Limb (tissue), 2 donors: ENCODE measurements at regions not wholly inside any gene's neighbourhood (a gene's known extent, or its start where the extent isn't known, plus 50 kb on each side); places are given as distances from the start of the nearest gene placed in this dataset.

ENCODE experiments used
- DNase-seq, 2 donors: peaks; one replicate each; pipeline ENCODE4 v3.0.0-alpha.2; 2016; ENCODE audit errors: extremely low spot score in 2 of 2

DNA sequence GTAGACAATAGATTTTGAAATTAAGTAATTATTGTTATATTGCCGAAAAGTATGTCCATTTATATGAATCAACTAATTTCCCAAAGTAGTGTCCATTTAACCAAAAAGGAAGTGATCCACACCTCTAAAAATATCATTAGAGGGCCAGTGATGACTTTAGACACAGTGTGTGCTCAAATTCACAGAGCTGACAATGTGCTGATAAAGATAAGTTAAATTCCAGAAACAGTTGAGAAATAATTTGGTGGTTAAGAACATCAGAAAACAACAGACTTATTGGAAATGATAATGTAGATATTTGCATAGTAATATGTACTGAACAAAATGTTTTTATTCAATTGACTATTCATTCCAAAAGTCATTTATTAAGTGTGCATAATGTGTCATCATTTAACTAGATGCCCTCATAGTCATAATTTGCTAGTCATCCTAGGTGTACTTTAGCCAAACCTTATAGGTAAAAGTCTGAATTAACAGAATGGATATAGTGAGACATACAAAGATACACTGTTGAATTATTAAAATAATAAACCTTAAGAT lies 230.2 kb upstream of the ADAMTS9 start:
- DNase-seq = no peak

DNA sequence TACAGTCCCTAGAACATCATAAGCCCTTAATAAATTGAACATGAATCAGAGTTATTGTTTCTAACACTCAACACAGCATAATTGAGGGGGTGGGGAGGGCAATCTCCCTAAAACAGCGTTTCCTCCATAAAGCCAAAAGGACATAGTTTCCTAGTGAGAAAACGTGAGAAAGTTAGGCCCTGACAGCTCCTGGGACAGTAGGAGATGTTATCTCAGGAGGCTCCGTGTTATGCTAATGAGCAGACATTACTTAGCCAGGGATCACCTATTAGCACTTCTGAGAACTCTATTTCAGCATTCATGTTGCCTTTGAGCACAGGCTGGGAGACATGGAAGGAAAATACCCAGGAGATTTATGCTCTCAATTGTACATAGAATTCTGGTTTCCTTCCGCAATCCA lies 229.1 kb upstream of the ADAMTS9 start:
- DNase-seq = no peak

DNA sequence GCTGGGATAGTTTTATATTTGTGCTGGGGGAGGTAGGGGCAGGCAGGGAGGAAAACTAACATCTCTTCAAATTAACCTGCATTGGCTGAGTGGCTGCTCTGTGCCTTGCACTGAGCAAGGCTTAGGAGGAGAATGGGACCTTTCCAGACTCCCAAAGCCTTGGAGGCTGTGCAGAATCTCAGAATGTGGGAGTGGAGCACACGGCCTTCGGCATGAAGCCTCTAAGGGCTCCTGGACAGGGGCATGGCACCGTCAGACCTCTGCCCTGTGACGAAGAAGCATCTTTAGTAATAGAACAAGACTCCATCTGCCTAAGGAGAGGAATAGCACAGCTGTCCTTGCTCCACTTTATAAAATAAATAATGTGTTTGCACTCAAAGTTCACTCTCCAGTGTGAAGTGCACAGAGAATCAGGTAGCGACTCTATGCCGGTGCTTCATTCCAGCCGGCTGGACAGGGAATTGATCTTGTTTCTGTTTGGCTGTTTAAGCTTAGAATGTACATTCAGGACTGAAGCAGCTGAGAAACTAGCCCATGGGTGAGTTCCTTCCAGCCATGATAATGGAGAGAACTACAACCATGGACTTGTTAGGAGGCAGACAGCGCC lies 228.5 kb upstream of the ADAMTS9 start:
- no peak for DNase-seq

DNA sequence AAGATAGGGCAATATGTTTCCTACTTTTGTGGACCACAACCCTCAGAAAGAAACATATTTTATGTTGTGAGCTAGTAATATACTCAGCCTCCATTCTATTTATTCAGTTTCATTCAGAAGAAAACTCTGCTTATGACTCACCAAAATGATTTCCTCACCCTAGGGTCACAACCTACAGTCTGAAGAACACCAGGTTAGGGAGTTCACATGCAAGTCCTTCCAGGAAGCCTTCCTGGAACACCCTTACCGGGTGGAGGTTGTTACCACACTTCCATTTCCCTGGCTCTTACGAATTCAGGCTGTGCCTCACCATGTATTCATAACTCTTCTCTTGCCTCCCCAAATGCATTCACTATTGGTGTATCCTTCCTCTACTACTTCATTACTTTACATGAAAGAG lies 228.0 kb upstream of the ADAMTS9 start:
- DNase-seq = no peak

DNA sequence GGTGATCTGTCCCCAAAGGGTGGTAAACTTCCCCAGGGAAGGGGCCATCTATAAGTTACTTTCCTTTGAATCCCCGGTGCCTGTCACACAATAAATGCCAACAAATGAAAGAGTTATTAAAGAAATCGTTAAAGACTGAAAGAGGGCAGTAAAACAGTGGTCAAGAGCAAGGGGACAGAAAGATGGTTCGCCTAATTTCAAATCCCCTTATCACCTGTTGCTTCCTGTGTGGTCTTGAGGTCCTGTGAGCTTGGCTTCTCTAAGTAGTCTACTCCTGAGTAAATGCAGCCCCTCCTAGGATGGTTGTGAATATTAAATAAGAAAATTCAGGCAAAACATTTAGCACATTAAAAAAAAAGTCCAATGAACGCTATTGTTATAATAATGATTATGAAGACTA lies 225.7 kb upstream of the ADAMTS9 start:
- no peak for DNase-seq

DNA sequence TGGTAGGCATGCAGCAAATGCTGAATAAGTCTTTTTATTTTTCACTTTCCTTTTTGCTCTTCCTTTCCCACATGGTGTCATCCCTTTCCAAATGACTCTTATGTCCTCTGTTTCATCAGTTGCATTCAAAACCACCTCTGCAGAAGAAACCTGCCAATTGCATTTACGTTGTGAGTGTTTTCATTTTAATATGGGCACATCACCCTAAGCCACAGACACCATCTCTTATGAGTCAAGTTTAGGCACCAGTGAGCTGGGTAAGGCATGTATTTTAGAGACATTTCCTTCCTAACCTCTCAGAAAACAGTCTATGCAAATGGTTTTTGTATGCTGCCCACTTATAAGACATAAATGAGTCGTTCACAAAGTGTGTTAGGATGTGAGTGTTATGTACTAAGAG lies 223.3 kb upstream of the ADAMTS9 start:
- DNase-seq = no peak

DNA sequence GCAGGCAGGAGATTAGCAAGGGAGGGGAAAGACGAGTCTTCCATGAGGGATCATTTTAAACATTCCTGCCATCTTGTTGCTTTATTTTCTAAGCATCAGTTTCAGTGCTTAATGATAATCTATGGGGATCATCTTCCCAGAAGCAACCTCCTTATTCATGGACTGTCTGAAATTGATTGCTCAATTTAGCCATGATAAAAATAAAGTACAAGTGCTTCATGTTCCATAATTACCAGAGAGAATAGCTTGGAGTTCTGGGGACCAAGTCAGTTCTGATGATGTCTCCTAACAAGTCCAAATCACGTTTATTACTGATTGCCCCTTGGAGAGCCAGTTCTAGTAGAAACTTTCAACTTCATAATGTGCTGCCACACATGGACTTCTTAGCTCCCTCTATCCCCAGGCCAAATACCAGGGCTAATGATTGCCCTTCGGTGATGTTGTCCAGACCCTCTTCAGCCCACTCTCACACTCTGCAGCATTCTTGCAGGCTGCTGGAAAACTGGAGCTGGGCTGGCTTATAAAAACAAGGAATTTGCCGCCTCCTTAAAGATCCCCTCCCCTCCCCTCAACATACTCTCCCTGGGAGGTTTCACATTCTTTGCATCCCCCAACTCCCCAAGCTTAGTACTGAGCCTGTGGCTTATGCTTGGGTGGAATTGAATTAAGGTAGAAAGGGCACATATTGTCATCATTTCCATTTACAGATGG lies 222.1 kb upstream of the ADAMTS9 start:
- DNase-seq = no peak

DNA sequence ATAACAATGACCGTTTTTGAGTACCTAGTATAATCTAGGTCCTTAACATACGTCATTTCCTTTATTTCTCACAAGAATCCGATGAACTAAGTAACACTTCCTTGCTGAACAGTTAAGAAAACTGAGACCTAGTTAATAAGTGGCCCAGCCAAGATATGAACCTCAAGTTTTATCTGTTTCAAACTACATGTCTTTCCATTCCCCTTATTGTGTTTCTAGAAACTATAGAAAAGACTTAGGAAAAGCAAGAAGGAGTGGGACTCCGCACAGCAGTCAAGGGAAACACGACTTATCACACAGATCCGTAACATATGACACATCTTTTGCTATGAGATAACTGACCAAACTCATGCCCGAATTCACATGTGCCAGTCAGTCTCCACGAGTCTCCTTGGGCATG lies 221.2 kb upstream of the ADAMTS9 start:
- no peak for DNase-seq

DNA sequence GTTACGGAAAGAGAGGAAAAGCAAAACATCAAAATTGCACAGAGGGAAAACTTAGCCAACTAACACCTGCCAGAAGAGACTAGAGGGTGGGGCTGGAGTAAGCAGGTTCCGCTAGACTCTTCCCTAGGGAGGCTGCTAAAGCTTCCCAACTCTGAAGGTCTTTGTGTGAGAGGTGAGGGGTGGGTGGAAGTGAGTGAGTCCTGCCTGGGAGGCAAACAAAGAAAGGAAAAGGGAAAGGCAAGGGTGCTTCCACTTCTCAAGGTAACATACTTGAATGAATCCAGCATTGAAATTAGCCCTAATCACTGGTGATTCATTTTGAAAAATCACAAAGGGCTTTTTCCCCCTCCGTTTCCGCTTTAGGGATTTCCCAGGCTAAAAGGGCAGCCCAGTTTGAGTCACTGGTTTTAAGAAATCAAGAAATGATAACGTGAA lies 220.5 kb upstream of the ADAMTS9 start:
- DNase-seq = no peak

DNA sequence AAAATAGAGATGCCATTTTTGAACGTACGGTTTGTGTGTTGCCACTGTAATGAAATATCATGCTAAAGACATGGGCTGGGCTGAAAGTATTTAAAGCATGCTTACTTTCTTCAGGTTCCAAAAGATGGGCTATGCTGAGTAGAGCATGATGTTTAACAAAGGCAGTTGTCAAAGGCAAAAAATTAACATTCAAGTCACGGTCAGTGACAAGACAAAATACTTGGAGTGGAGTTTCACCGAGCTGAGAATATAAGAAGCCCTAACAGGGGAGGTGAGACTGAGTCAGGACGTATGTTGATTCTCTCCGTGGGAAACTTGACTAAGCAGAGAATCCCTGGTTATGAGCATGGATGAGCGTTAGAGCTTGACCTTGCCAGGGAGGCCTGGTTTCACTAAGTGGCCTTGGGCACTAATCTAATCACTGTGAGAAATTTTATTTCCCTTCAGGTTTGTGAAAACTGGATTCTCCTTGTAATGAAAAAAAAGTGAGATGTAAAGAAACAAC lies 218.2 kb upstream of the ADAMTS9 start:
- no peak for DNase-seq

DNA sequence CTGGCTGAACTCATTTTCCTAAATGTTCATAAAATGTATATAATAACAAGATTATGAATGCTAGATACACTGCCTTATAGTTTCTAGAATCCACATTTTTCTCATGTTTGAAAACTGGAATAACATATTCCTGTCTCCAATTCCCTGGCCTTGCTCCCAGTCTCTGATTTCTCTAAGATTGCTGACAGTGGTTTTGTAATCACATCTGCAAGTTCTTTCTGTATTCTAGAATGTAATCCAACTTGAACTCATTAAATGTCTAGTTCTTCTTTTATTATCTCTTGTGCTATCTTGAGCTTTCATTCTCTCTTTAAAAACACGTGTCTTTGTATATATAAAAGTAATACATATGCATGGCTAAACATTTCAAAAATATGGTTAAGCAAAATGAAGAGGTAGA lies 215.2 kb upstream of the ADAMTS9 start:
- DNase-seq = peak in 1 of 2 donors; percentile 69

DNA sequence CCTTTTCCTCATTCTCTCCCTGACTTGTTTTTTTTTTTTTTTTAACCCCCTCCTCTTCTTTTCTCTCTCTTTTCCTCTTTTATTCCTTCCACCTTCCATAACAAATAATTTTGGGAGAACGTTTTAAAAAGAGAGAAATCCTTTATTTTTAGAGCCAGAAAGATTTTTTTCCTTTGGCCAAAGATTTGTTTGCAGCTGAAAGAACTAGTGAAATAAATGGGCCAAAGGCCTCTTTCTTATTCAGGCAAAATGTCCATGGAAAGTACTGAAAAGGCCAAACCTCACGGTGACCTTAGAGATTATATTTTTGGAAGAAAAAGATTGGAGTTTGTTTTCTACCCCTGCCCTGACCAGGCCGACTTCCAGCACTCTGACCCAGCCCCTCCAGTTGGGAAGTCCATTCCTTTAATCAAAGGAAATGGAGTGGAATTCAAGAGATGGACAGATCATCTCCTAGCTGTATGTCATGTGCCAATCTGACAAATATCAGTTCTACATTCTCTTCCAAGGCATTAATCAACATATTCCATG lies 214.3 kb upstream of the ADAMTS9 start:
- no peak for DNase-seq

DNA sequence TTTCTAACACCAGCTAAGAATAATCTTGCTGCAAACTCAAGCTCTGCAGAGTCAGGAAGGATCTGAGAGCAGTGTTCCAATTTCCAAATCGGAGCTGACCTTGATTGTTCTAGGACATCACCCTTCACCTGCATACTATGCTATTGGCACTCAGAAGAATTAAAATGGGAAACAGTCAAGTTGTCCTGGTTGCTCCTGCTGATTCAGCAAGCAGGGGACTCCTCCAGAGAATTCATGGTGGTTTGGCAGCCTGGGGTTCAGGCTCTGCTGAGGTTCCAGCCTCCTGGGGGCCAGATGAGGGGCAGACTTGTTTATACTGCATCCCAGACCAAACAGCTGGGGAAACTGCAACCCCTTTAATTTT lies 213.7 kb upstream of the ADAMTS9 start:
- DNase-seq = no peak

DNA sequence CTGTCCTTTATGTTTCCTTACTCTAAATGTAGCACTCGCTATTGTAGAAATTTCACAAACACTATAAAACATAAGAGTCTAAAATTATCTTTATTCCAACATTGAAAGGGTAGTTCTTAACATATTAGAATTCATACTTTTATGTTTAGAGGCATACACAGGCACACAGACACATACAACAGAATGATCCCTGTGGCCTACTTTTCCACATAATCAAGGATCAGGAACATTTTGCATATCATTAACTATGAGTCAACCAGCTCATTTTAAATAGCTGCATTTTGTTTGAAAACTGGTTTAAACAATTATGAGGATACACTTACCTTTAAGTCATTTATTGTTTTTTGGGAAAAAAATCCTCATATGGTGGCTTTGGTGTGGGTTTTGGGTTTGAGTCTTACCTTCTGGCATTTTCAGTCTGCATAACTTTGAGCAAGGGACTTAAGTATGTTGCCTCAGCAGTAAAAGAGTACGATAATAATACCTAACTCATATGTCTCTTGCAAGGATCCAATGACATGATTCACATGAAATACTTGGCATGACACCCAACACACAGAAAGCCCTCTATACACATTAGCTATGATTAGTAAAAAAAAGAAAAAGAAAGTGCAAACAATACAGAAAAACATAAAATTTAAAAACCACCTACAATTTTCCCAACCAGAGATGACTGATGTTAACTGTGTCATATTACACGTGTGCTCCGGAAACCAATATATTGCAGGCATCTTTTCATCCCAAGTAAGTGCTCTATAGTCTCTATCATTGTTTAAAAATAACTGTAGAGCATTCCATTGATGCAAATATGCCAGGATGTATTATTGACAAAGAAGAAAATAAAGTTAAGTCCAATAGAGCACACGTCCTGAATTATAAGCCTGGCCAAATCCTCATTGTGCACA lies 213.1 kb upstream of the ADAMTS9 start:
- no peak for DNase-seq

DNA sequence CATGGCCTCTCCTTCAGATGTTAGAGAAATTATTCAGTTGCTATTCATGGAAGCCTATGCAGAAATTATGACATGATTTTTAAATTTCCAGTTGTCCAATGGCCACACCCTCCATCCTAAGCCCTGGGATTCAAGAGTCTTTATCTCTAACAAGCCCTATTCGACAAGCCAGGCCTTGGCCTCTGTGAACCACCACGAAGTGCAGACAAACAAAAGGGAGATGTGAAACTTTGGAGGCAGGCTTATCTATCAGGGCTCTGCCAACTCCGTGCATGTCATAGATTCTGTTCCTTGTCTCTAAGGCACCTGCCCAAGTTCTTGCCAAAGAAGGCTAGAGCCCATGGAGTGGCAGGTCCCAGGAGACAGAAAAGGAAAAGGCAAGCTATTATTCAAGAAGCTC lies 212.4 kb upstream of the ADAMTS9 start:
- no peak for DNase-seq

DNA sequence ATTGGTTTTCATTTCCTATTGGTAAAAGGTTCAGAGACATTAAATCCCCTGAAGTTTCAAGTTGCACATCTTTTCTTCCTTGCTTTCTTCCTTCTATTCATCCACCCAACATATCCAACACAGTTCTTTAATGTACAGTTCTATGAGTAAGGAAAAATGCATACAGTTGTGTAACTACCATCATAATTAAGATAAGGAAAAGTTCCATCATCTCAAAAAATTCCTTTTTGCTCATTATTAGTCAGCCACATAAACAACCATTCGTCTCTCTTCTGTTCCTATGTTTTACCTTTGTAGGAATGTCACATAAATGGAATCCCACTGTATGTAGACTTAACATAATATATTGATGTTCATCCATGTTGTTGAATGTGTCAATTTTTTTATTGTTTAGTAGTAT lies 211.1 kb upstream of the ADAMTS9 start:
- no peak for DNase-seq

DNA sequence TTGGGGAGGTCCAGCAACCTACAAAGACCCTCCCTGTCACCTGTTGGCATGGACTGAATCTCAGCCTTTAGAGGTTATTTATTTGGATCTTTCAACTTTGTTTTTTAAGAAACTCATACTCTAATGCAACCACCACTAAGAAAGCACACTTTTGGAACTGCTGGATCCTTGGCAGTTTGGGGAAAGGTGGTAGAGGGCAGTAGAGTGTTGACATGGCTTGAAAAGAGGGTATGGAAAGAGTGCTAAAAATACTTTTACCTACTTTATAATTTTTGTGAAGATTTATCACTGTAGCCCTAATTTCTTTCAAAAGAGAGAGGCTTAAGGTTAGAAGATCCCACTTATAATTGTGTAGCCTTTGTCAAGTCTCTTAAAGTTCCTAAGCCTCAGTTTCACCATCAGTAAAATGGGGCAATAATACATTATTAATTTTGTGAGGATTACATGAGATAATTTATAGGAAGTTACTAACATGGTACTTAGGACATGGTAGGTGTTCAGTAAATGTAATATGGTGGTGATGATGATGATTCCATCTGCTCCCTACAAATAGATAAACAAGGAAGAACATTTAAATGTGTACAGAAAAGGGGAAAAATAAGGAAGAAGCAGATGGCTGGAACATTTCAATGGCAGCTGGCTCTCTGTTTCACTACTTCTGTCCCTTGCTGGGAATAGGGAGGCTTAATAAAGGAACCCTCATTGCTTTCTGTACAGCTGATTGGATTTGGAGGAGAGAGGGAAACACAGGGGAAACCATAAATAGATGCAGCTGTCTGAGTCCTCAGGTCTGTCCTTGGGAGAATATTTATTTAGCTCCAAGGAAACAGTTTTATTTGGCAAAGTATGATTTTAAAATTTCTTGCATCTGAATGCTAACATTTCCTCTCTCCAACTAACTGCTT lies 208.4 kb upstream of the ADAMTS9 start:
- DNase-seq = peak in 1 of 2 donors; percentile 75

DNA sequence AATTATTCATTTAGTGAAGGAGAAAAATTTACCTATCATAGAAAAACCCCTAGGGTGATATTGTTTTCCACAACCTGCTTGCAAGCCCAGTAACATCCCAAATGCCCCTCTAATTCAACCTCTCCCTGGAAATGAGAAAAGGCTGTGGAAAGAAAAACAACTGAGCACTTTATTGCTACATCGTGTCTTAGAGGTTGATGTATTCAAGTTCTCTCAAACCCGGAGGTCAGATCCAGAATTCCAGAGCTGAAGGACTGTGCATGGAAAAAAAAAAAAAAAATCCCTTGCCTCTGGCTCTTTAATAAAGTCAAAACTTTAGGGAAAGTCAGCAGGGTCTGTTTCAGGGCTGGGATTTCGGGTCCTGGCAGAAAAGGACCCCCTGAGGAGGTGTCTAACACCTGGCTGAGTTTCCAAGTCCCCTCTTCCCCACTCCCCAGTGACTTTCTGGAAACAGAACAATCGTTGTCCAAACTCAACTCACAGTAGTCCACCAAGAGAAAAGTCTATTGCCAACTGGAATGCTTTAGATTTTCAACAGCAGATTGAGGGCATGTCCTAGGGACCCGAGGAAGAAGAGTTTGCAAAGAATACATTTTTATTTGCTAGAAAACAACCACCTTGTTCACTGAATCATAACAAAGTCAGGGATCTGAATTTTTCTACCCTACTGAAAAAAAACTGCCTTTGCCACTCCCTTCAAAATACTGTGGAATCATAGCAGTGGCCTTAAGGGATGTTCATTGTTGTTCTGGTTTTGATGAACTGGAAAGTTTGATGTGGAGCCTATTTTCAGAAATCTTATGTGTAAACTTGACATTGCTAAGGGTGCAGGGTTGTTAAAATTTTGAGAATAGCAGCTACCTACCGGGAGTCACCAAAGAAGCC lies 207.5 kb upstream of the ADAMTS9 start:
- no peak for DNase-seq

DNA sequence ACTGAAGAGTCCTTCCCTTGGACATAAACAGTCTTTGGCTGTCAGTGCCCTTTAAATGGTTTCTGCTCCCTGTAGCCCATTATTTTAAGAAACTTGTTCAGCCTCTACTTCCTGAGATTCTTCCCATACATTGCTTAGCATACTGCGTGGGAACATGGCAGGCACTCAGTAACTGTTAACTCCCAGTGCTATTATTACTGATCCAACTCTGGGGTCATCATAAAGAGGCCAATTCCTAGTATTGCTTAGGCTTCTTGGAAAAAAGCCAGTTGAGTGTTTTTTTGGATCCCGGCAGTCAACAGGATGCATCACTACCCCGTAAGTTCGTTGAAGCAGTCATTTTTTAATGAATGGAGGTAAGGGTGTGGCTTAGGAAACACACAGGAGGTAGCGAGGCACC lies 206.2 kb upstream of the ADAMTS9 start:
- DNase-seq = no peak
